ENCODE measurements at regions not wholly inside any gene's neighbourhood (a gene's known extent, or its start where the extent isn't known, plus 50 kb on each side); places are given as distances from the start of the nearest gene placed in this dataset.

DNA sequence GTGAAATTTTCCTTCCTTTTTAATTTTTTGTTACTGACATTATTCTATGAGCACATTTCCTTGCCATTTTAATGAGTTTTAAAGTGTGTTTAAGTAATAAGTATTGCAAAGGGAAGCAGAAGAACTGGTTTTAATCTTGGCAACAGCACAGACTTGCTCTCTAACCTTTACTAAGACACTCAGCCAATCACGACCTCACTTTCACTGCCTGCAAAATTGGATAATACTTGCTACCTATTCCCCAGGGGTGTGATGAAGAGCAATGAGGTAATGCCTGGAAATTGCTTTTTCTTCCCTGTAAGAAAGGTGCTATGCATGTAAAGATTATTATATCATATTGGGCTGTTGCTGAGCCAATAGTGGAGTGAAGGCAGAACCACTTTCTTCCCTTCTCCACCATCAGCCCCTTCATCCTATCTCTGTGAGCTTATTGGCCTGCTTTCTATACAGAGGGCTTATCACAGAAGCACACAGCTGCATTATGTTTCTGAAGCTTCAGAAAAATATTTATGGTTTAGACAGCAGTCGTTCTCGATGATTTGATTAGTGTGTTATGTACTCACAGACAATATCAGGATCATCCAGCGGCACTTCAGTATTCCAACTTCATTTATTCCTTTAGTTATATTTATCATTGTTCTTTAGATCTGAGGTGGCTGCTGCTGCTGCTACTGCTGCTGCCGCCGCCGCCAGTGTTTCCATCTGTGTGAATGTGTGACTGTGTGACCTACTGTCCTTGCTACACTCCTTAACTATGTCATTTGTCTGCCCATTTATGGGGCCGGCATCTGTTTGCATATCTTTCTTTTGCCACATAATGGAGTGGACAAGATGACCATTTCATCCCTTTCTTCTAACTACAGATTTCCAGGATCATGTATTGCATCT lies 255.1 kb downstream of the C4orf33 start:
- peak; percentile 22 for DNase-seq

GRCh38 chr4:129352480-129352879 lies 256.5 kb downstream of the C4orf33 start:
- DNase-seq, result no peak

DNA sequence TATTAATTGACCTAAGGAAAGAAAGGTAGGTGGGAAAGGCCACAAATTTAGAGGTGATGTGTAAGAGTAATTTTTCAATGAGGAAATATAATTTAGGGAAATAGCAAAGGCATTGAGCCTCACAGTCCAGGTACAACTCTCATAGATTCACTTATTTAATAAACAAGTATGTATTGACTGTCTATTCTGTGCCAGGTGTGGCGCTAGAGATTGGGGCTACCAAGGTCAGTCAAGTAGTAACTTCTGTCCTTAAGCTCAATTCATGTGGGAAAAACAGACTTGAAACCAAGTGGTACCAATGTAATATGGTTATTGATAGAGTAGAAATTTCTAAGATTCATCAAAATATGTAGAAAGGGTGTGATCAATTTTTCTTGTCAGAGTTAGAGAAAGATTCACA lies 257.5 kb downstream of the C4orf33 start:
- DNase-seq, result no peak

DNA sequence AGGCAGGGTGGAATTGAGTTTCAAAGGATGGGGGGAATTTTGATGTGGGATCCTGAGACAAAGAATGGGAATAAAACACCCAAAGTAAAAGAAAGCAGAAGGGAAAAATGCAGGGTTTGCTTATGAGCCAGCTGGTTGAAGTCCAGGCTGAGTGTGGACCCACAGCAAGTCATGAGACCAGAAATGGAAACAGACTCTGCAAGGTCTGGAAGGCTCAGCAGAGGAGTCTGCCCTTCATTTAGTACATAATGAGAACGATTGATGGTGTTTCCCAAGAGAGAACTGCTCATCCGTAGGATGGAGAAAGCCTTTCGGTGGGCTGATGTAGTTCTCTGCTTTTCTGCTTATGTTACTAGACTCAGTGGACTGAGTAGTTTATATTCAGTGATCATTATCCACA lies 259.1 kb downstream of the C4orf33 start:
- no peak for DNase-seq

DNA sequence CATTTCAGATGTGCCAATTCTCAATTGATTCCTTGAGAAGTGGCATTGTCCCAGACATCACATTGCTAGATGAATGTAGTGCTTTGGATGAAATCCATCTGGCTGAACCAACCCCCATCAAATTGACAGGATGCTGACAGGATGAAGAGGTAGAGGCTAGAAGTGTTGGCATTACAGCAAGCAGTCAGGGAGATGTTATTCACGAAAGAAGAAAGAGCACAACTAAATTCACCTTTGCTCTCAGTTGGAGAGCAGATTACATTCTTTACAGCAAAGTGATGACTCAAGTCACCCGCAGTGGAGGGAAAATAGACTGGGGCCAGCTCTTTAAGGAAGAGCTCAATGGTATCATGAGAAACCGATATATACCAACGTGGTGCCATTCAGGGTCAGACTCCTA lies 259.6 kb downstream of the C4orf33 start:
- DNase-seq, result no peak

DNA sequence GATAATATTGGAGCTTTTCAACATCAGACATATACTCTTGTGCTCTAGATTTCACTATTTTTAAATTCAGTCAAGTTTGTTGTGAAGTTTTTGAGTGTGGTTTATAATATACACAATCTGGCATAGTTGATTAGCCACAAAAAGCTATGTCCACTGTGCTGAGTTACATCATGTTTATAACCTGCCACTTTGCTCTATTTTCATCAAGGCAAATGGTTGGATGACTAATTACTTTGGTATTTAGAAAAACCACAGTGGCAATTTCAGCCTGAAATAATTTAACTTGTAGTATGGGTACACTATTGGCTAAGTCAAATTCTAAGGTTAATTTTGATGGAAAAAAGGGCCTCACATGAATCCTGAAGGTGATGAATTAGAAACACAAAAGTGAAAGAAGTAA lies 262.6 kb downstream of the C4orf33 start:
- no peak for DNase-seq

GRCh38 chr4:129359461-129359860 lies 263.5 kb downstream of the C4orf33 start:
- no peak for DNase-seq

- DNase-seq, result peak; percentile 47
Measured at GRCh38 chr4:129362691-129363274, 266.8 kb downstream of the C4orf33 start.

DNA sequence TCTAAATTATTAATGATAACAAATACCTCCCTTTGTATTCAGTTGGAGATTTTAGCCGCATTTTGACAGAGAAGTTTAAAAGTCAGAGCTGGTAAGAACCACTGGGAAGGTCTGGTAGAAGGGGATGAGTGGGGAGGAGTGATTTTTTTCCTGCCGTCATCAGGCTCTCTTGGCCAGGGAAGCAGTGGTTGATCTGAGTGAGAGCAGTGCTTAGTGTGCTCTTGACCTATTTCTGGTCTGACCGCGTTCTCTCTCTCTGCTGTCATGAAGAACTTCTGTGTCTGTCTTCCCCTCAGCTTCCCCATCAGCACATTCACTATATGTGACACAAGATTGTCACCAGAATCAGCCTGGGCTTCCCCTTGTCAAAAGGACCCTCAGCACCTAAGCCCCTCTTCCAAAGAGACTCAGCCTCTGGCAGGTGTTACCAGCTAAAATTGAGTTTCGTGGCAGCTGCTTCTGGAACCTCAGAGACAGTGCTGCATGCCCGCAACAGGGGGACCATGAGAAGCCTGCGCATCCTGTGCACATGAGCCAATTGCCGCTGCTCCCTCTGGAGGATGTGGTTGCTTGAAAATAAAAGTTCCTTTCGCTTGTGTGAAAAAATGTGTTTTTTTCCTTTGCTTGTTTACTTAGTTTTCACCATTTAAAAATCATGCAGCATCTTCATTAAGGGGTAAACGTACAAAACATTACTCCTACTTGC lies 268.9 kb downstream of the C4orf33 start:
- no peak for DNase-seq

DNA sequence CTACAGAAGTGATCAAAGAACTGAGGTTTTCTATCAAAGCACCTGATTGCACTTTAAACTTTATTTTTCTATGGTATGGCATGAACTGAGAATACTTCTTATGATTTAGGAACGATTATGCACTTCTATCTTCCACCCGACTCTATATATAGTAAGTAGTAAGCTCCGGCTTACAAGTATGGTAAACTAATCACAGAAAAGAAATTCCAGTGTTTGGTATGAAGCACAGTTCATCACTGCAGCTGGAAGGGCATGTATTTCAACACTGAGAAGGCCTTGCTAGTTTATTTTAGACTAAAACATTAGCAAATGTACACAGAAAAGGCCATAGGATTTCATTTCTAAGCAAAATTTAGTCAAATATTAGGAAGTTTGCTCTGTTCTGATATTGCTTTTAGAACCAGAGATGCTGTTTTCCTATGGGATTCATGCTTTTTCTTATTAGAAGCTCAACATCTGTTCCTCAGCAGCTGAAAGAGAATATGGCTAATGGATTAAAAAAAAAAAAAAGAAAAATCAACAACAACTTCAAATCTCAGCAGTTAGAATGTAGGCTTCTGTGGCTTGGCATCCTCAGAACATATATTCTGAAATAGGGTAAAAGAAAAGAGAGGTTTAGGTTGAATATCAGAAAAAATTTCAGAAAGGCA lies 273.5 kb downstream of the C4orf33 start:
- no peak for DNase-seq

GRCh38 chr4:129371065-129371464 lies 275.1 kb downstream of the C4orf33 start:
- DNase-seq, result no peak

DNA sequence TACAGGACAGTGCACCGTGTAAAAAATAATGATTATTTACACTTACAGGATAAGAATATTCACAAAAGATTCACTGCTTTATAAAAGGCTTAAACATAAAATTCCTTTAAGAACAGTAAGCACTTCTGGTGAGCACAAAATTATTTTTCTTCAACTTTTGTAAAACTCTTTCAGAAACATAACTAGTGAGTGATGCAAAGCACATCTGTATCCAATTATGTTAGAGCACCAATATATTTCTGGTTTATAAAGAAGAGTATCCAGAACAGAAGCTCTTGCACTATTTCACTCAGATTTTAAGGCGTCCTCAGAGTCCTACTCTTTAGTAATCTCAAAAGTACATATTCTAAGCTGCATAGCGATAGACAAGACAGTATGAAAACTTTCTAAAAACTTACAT lies 276.0 kb downstream of the C4orf33 start:
- DNase-seq, result peak; percentile 41

GRCh38 chr4:129377131-129377845 lies 281.3 kb downstream of the C4orf33 start:
- DNase-seq, result no peak

GRCh38 chr4:129378364-129378763 lies 282.4 kb downstream of the C4orf33 start:
- no peak for DNase-seq

GRCh38 chr4:129379429-129379828 lies 283.5 kb downstream of the C4orf33 start:
- no peak for DNase-seq

DNA sequence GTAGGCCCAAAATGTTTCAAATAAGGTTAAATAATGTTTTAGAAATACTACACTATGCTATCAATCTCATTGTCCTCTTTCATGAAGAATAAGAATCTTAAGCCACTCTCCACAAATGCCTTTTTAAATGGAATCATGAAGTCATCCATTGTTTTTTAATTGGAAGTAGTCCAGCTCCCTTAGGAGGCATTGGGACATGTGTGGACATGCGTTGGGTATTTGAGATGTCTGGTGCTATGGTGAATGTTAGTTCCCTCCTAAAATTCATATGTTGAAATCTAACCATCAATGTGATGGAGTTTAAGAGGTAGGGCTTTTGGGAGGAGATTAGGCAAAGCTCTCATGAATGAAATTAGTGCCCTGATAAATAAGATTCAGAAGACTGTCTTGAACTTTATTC lies 289.0 kb downstream of the C4orf33 start:
- DNase-seq, result no peak

- DNase-seq, result no peak
Measured at GRCh38 chr4:129387666-129388065, 291.7 kb downstream of the C4orf33 start.

GRCh38 chr4:129393976-129394375 lies 298.0 kb downstream of the C4orf33 start:
- no peak for DNase-seq

GRCh38 chr4:129394635-129395034 lies 298.7 kb downstream of the C4orf33 start:
- no peak for DNase-seq

GRCh38 chr4:129403848-129404247 lies 307.9 kb downstream of the C4orf33 start:
- no peak for DNase-seq

DNA sequence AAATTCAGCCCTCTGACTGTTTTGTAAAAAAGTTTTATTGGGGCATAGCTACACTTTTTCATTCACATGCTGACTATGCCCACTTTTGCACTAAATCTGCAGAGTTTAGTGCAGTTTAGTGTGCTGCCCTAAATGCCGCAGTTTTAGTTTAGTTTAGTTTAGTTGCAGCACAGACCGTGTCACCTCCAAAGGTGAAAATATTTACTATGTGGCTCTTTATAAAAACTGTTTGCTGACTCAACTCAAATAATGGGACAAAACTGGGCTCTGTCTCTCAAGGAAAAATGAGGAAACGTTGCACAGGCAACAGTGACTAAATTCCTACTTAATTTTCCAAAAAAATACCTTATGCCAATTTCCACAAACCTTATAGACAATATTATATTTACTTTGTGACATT lies 314.2 kb downstream of the C4orf33 start:
- DNase-seq, result no peak

- DNase-seq, result no peak
Measured at GRCh38 chr4:129415004-129415403, 319.1 kb downstream of the C4orf33 start.
